SJCRH30 (cell line): ENCODE measurements at regions not wholly inside any gene's neighbourhood (a gene's known extent, or its start where the extent isn't known, plus 50 kb on each side); places are given as distances from the start of the nearest gene placed in this dataset.
"Not testable (repeated sequence)": the region's sequence is repeated elsewhere in the genome, so short reads cannot be mapped to it uniquely, and the experiment has no call there.

Experiments used
- DNase-seq, 2 experiments: peaks; one replicate each; pipeline ENCODE4 v3.0.0-alpha.2; 2015 to 2020
- H3K27ac ChIP-seq: fragments of 250-450 bp; sonication (Bioruptor Pico); 2 replicates; pipeline ENCODE4 v1.5.1; 2020; ENCODE audit warnings: mild to moderate bottlenecking, moderate library complexity
- H3K27me3 ChIP-seq: fragments of 250-450 bp; sonication (Bioruptor Pico); 2 replicates; pipeline ENCODE4 v1.5.1; 2020; ENCODE audit warnings: mild to moderate bottlenecking, moderate library complexity
- H3K36me3 ChIP-seq: fragments of 250-450 bp; sonication (Bioruptor Pico); 2 replicates; pipeline ENCODE4 v1.5.1; 2020; ENCODE audit warnings: mild to moderate bottlenecking, moderate library complexity
- H3K4me1 ChIP-seq: fragments of 250-450 bp; sonication (Bioruptor Pico); 2 replicates; pipeline ENCODE4 v1.5.1; 2020; ENCODE audit warnings: mild to moderate bottlenecking, moderate library complexity
- H3K4me3 ChIP-seq: fragments of 250-450 bp; sonication (Bioruptor Pico); 2 replicates; pipeline ENCODE4 v1.5.1; 2020; ENCODE audit warnings: mild to moderate bottlenecking, moderate library complexity
- H3K9me3 ChIP-seq: fragments of 250-450 bp; sonication (Bioruptor Pico); replicated peaks from 2 replicates; pipeline ENCODE4 v1.5.1; 2020; ENCODE audit warnings: mild to moderate bottlenecking, moderate library complexity

DNA sequence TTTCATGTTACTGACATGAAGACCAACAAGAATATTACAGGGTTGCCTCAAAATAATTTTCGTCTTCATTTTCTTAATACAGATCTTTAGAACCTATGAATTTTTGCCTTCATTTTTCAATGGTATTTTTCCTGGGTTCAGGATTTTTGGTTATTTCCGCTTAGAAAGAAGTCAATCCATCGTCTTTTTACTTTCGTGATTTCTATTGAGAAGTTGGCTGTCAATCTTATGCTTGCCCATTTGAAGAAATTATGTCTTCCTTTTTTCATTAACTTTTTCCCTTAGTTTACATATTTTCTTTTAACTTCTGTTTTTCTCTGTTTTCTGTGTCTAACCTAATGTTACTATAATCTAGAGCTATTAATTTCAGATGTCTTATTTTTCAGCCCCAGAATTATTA, 868.9 kb upstream of the SLC10A2 start:
- Histone ChIP-seq H3K4me1 (peaks cover 5% of the 10 kb centered on the region; the same call in 1 of the 2 replicates), H3K4me3 (no peak overlapping the region), H3K36me3 (no peaks in the 10 kb centered on the region), H3K27me3 (no peaks in the 10 kb centered on the region), H3K9me3 (peaks cover 6% of the 10 kb centered on the region; the same call in 1 of the 2 replicates), H3K27ac (no peak overlapping the region)
- no peak for DNase-seq

DNA sequence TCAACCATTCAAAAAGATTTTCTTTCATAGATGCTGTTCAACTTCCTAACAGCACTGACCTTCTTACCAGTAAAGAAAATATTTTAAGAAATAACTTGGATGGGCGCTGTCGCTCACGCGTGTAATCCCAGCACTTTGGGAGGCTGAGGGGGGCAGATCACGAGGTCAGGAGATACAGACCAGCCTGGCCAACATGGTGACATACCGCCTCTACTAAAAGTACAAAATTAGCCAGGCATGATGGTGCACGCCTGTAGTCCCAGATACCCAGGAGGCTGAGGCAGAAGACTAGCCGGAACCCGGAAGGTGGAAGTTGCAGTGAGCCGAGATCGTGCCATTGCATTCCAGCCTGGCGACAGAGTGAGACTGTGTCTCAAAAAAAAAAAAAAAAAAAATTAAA, 865.7 kb upstream of the SLC10A2 start:
- peaks cover 6% of the 10 kb centered on the region; the same call in 1 of the 2 replicates for H3K9me3 ChIP-seq
- no peaks in the 10 kb centered on the region for H3K27me3 ChIP-seq
- peaks cover 5% of the 10 kb centered on the region; the same call in 1 of the 2 replicates for H3K4me1 ChIP-seq
- no peaks in the 10 kb centered on the region for H3K36me3 ChIP-seq
- peak; percentile 59 to 69 for DNase-seq
- H3K4me3 ChIP-seq, result peak overlapping the region; percentile 47
- peak overlapping the region; percentile 98 for H3K27ac ChIP-seq

DNA sequence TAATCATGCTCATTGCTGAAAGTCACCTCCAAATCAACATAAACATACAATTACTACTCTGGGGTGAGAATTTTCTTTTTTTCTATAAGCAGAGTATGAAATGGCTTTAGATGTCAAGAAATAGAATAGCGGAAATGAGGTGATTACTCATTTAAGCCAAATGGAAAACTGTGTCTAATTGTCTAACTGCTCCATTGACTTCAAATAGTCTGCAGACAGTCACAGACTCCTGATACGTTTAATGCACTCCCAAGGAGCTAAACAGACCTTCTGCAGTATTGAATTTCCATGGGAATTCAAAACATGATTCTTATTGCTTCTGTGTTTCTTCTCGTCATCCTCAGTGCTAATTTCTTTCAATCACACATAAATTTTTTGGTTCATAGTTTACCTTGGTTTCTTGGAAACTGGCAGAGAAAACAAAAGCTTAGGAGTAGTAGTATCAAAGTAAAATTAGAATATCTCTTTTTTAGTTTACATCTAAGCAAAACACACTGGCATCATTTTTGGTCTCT, 865.2 kb upstream of the SLC10A2 start:
- Histone ChIP-seq H3K27ac (peak overlapping the region; percentile 98), H3K9me3 (peaks cover 6% of the 10 kb centered on the region; the same call in 1 of the 2 replicates), H3K27me3 (no peaks in the 10 kb centered on the region), H3K4me3 (peak overlapping the region; percentile 47), H3K36me3 (no peaks in the 10 kb centered on the region), H3K4me1 (peaks cover 5% of the 10 kb centered on the region; the same call in 1 of the 2 replicates)
- peak; percentile 33 to 79 for DNase-seq

DNA sequence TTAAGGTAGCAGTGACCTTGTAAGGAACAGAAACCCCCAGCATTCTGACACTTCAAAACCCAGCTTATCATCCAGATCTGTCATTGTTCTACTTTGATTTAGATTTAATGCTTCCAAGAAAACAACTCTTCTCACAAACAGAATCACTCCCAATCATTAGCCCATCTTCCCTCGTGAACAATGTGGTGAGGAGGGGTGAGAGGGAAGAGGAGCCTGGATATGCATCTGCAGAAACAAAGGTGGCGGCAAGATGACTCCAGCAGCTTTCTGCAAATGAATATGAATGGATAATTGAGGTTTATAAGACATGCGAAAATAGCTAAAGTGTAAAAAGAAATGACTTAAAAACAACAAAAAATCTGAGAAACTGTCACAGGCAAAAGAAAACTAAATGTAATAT, 859.9 kb upstream of the SLC10A2 start:
- Histone ChIP-seq H3K4me3 (no peak overlapping the region), H3K27ac (no peak overlapping the region), H3K4me1 (0 out of 2 replicates have a peak, but pooled peaks cover 3% of the 10 kb centered on the region), H3K27me3 (no peaks in the 10 kb centered on the region), H3K9me3 (no peaks in the 10 kb centered on the region), H3K36me3 (no peaks in the 10 kb centered on the region)
- DNase-seq, result no peak

DNA sequence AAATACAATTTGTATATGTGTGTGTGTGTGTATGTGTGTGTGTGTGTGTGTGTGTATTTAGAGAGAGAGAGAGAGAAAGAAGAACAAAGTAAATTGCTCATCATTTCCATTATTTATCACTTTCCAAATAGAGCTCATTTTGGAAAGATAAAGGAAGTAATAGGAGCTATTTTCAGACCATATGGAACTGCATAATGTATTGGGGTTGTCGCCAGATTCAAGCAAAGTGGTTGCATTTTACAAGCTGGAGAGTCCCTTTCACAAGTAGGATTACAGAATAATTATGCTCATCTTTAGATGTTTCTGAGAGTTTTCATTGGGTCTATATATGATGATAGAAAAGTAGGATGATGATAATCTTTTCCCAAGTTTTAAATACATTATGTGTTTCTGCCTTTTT, 842.7 kb upstream of the SLC10A2 start:
- H3K27me3 ChIP-seq, result no peaks in the 10 kb centered on the region
- DNase-seq, result no peak
- H3K9me3 ChIP-seq, result no peaks in the 10 kb centered on the region
- H3K4me1 ChIP-seq, result no peaks in the 10 kb centered on the region
- no peak overlapping the region for H3K4me3 ChIP-seq
- H3K27ac ChIP-seq, result no peak overlapping the region
- H3K36me3 ChIP-seq, result no peaks in the 10 kb centered on the region

DNA sequence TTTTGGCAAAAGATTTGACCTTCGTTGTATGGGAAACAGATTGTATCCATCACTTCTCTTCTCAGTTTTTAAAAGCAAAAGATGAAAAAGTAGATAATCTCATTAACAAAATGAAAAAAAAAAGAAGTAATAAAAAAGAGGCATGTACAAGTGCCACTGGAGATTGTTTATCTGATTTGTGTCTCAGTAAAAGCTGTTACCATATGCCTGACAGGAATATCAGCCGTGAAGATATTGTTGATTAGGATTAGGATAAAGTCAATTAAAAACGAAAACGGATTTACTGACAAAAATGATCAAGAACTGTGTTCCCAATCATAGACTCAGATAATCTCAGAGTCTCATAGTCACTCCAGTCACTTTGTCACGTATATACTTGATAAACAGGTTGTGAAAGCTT, 842.1 kb upstream of the SLC10A2 start:
- H3K9me3 ChIP-seq, result no peaks in the 10 kb centered on the region
- no peak overlapping the region for H3K4me3 ChIP-seq
- no peak overlapping the region for H3K27ac ChIP-seq
- DNase-seq, result no peak
- no peaks in the 10 kb centered on the region for H3K36me3 ChIP-seq
- H3K4me1 ChIP-seq, result no peaks in the 10 kb centered on the region
- no peaks in the 10 kb centered on the region for H3K27me3 ChIP-seq

DNA sequence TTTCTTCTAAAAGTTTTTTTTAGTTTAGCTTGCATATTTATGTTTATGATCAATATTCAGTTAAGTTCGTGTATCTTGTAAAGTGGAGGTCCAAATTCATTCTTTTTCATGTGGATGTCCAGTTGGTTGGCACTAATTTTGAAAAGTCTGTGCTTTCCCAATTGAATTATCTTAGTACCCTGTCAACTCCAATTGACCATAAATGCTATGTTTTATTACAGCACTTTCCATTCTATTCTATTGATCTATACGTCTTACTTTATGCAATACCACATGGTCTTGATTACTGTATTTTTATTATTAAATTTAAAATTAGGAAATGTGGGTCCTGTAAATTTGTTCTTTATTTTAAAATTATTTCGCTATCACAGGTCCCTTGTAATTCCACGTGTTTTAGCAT, 837.6 kb upstream of the SLC10A2 start:
- DNase-seq, result no peak
- Histone ChIP-seq H3K36me3 (no peaks in the 10 kb centered on the region), H3K27ac (no peak overlapping the region), H3K4me1 (no peaks in the 10 kb centered on the region), H3K9me3 (no peaks in the 10 kb centered on the region), H3K4me3 (no peak overlapping the region), H3K27me3 (no peaks in the 10 kb centered on the region)

DNA sequence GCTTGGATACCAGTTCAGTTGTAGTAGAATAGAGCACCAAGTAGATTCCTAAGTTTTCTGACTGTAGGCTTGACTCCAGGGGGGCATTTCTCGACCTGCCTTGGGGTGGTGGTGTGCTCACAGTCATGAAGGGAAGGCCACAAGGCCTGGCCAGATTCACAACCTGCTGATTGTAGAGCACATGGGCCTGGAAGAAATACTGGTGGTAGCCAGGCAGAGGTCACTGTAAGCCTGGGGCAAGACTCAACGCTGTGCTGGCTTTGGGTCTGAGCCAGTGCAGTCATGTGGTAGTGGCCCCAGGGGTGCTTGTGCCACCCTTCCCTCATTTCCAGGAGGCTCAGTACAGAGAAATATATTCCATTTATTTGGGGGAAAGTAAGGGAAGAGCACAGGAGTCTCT, 832.3 kb upstream of the SLC10A2 start:
- DNase-seq, result no peak
- no peak overlapping the region for H3K4me3 ChIP-seq
- no peaks in the 10 kb centered on the region for H3K36me3 ChIP-seq
- no peaks in the 10 kb centered on the region for H3K4me1 ChIP-seq
- no peak overlapping the region for H3K27ac ChIP-seq
- H3K27me3 ChIP-seq, result no peaks in the 10 kb centered on the region
- no peaks in the 10 kb centered on the region for H3K9me3 ChIP-seq

DNA sequence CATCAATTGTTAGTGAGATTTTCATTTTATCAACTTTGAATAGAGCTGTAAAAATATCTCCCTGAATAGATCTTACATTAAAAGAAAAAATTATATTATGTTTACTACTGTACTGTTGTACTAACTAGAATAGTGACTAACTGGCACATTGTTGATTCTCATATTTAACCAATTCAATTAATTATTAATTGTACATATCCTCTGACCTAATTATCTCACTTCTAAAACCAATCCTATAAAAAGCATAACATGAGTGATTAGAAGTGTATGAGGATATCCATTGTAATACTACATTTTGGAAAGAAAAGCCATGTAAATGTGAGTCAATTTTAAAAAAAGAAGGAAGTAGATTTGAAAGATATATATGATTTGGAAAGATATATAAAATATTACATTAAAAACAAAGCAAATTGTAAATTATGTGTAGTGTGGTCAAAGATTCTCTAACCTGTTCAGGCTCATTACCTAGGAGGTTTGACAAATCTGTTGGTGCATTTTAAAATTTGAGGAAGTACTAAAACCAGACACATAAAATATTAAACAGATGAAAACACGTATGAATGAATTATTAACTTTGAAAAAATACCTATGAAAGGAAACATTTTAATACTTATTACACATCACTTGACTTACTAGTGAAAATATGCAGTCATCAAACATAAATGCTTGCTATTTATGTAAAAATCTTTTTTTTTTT, 829.8 kb upstream of the SLC10A2 start:
- H3K4me3 ChIP-seq, result no peak overlapping the region
- H3K36me3 ChIP-seq, result no peaks in the 10 kb centered on the region
- no peaks in the 10 kb centered on the region for H3K9me3 ChIP-seq
- no peaks in the 10 kb centered on the region for H3K4me1 ChIP-seq
- no peaks in the 10 kb centered on the region for H3K27me3 ChIP-seq
- H3K27ac ChIP-seq, result no peak overlapping the region
- DNase-seq, result no peak

DNA sequence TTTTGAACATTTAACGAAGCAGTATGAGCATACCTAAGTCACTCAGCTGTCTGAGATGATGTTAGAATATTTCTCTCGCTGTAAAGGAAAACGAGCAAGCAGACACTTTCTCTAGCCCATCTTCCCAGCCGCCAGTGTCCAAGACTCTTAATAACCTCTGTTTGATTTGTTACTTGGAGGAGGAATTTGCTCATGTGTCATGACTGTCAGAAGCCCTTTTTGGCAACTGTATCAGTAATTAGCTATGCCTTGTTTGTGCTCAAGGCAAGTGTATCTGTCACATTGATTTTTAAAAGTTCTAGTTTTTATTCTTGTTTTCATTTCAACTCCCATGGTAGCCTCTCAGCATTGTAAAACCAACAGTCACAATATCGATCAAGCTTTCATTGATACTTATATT, 828.4 kb upstream of the SLC10A2 start:
- Histone ChIP-seq H3K27me3 (no peaks in the 10 kb centered on the region), H3K36me3 (no peaks in the 10 kb centered on the region)
- no peak for DNase-seq

DNA sequence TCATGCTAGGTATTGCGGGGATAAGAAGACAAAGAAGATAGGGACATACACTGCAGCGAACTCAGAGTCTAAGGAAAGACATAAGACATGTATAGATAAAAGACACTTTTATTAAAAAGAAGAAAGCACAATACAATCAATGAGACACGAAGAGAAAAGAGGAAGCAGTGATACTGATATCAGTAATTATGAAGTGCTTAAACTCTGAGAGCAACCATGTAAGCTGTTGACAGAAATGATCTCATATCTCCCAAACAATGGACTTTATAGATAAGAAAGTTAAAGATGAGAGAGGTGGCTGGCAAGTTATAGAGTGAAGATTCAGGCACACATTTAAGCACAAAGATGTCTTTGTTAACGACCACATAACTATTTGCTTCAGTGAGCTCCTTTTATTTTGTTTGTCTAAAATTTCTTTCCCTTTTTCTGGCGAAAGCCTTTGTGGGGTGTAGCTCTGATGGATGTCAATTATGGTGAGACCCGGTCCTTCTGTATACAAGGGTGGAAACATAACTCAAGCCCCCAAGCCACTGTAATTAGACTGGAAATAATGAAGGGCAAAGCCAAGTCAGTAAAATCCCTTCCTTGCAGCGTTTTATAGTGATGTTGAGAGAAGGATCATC, 818.0 kb upstream of the SLC10A2 start:
- Histone ChIP-seq H3K9me3 (no peaks in the 10 kb centered on the region), H3K27me3 (no peaks in the 10 kb centered on the region), H3K4me3 (no peak overlapping the region), H3K36me3 (no peaks in the 10 kb centered on the region), H3K27ac (no peak overlapping the region), H3K4me1 (peaks cover 4% of the 10 kb centered on the region)
- DNase-seq, result no peak

More for the DNA sequence above, 828.4 kb upstream of the SLC10A2 start:
- Histone ChIP-seq H3K27ac (no peak overlapping the region), H3K4me3 (no peak overlapping the region), H3K4me1 (no peaks in the 10 kb centered on the region), H3K9me3 (no peaks in the 10 kb centered on the region)

DNA sequence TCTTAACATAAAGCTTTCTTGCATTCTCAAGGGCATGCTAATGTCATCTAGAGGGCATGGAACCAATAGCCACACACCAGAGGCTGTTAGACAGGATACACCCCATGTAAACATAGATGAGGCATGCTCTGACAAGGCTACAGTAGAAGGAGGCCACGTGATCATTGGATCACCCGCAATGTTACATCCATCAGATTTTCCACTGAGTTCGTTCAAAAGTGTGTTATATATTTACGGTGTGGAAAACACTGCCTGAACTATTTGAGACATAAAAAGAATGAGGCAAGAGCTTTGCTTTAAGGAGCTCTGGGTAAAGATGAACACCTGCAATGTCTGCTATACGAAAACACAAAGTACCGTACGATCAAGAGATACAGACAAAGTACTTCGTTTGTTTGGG, 817.5 kb upstream of the SLC10A2 start:
- DNase-seq, result peak in 1 of 2 experiments; percentile 19

DNA sequence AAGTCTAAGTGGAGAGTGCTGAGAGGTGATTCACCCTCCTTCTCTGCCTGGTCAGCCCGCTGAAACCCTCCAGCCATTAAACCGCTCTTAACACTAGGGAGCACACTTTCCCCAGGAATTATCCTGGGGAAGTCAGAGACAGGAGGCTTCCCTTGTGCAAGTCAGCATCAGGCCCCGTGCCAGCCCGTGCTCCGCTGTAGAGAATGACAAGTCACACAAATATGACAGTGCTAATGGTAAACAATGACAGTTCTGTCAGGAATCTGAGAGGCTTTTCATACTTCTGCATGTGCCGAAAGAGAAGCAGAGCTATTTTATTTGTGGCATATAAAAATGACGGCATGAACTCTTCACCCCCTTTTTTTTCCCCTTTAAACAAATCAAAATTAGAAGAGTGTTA, 816.9 kb upstream of the SLC10A2 start:
- H3K27ac ChIP-seq, result peak overlapping the region; percentile 29; the same call in 1 of the 2 replicates
- no peaks in the 10 kb centered on the region for H3K9me3 ChIP-seq
- no peaks in the 10 kb centered on the region for H3K36me3 ChIP-seq
- H3K4me1 ChIP-seq, result peaks cover 9% of the 10 kb centered on the region
- peak overlapping the region; percentile 24 for H3K4me3 ChIP-seq
- peak; percentile 89 to 92 for DNase-seq
- H3K27me3 ChIP-seq, result no peaks in the 10 kb centered on the region

More for the DNA sequence above, 817.5 kb upstream of the SLC10A2 start:
- peaks cover 9% of the 10 kb centered on the region for H3K4me1 ChIP-seq
- H3K4me3 ChIP-seq, result peak overlapping the region; percentile 24; the same call in 1 of the 2 replicates
- H3K27ac ChIP-seq, result peak overlapping the region; percentile 29; the same call in 1 of the 2 replicates
- H3K27me3 ChIP-seq, result no peaks in the 10 kb centered on the region
- H3K36me3 ChIP-seq, result no peaks in the 10 kb centered on the region
- H3K9me3 ChIP-seq, result no peaks in the 10 kb centered on the region

DNA sequence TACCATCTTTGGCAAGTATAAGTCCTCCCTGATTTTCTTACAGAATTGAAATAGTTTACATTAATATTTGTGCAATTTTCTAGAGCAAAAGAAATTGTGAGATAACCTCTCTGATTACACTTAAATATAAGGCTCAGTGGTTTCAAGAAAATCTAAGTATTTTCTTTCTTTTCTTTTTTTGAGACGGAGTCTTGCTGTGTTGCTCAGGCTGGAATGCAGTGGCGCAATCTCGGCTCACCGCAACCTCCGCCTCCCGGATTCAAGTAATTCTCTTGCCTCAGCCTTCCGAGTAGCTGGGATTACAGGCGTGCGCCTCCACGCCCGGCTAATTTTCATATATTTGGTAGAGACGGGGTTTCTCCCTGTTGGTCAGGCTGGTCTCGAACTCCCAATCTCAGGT, 813.9 kb upstream of the SLC10A2 start:
- not testable (repeated sequence) for H3K27me3 ChIP-seq, H3K9me3 ChIP-seq, H3K27ac ChIP-seq, H3K4me3 ChIP-seq, H3K36me3 ChIP-seq, H3K4me1 ChIP-seq, DNase-seq

DNA sequence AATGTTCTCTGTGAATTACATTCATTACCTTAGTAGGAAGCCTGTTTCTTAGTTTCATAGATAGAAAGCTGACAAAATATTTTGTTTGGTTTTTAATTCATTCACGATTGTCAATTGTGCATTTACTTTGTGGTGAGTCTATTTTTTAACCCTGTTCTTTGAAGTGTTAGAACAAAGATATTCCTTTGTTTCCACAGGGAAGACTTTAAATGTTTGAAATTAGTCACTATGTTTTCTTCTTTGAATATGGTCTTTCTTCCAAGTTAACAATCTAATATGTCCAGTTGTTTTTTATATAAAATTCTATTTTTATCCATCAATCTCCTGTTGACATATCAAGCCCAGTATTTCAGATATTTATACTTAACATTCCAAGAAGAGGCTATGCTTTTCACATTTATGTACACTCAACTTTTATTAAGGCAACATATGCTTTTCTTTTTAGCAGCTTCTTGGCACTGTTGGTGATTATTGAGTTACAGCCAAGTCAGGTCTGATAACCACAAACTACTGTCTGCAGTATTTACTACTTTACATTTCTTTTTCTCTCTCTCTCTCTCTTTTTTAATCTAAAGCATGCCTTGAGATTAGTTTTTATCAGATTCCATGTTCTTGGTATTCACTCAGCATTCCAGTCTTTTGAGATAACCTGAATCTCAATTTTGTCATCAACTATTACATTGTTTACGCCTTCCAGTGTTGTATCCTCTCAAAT, 812.8 kb upstream of the SLC10A2 start:
- H3K27ac ChIP-seq, result no peak overlapping the region
- peaks cover 9% of the 10 kb centered on the region for H3K4me1 ChIP-seq

More for the DNA sequence above, 812.8 kb upstream of the SLC10A2 start:
- no peaks in the 10 kb centered on the region for H3K9me3 ChIP-seq
- no peaks in the 10 kb centered on the region for H3K36me3 ChIP-seq
- H3K4me3 ChIP-seq, result no peak overlapping the region
- DNase-seq, result peak in 1 of 2 experiments; percentile 6
- H3K27me3 ChIP-seq, result no peaks in the 10 kb centered on the region
